Central memory CD8-positive, alpha-beta T cell (primary cell): ENCODE measurements at regions not wholly inside any gene's neighbourhood (a gene's known extent, or its start where the extent isn't known, plus 50 kb on each side); places are given as distances from the start of the nearest gene placed in this dataset.

Experiments
- ATAC-seq: fragments of 150-1000 bp; cut with Tn5 transposase; replicated peaks from 2 replicates; pipeline ENCODE4 v1.10.0; 2022; ENCODE audit warnings: mild to moderate bottlenecking, moderate FRiP score, moderate number of reproducible peaks; ENCODE audit not compliant: poor library complexity, severe bottlenecking; ENCODE audit errors: extremely low read depth
- DNase-seq, 2 donors: peaks; one replicate each; pipeline ENCODE4 v3.0.0; 2021; ENCODE audit warnings: low spot score in 2 of 2
- H3K27ac Mint-ChIP-seq: one replicate; pipeline ENCODE4 v1.8.0; 2022; ENCODE audit warnings: low read depth, mild to moderate bottlenecking, moderate library complexity, mixed read lengths
- H3K27me3 Mint-ChIP-seq: one replicate; pipeline ENCODE4 v1.8.0; 2022; ENCODE audit warnings: mixed read lengths
- H3K36me3 Mint-ChIP-seq: one replicate; pipeline ENCODE4 v1.8.0; 2022; ENCODE audit warnings: mild to moderate bottlenecking, moderate library complexity, mixed read lengths; ENCODE audit not compliant: insufficient read depth
- H3K4me1 Mint-ChIP-seq: one replicate; pipeline ENCODE4 v1.8.0; 2022; ENCODE audit warnings: mixed read lengths
- H3K4me3 Mint-ChIP-seq: one replicate; pipeline ENCODE4 v1.8.0; 2022; ENCODE audit warnings: mild to moderate bottlenecking, moderate library complexity, mixed read lengths
- H3K9me3 Mint-ChIP-seq: one replicate; pipeline ENCODE4 v1.8.0; 2022; ENCODE audit warnings: mixed read lengths

DNA sequence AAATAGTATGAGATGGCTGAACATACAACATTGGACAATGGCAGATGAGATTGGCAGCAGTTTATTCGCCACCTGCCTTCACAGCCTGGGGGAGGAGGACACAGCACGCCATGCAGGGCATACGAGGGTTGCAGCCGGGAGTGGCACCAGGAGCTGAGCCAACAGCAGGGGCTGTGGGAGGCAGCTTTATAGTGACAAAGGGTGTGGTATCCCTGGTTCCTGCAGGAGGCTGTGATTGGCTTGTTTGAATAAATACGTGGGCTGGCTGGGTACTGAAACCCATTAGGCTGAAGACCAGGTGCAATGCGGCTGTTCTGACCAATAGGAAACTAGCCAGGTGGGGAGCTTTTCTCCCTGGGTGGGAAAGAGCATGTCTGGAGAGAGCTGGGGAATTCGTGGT, 68.9 kb upstream of the LEP start:
- H3K4me1 Mint-ChIP-seq, result peaks cover 19% of the 10 kb centered on the region
- no peaks in the 10 kb centered on the region for H3K9me3 Mint-ChIP-seq
- peaks cover 59% of the 10 kb centered on the region for H3K27me3 Mint-ChIP-seq
- no peak overlapping the region for H3K27ac Mint-ChIP-seq
- no peak overlapping the region for H3K4me3 Mint-ChIP-seq
- H3K36me3 Mint-ChIP-seq, result no peaks in the 10 kb centered on the region
- DNase-seq (no peak), ATAC-seq (no peak)

GRCh38 chr7:128172963-128173362, 68.1 kb upstream of the LEP start:
- Mint-ChIP-seq H3K4me1 (peaks cover 18% of the 10 kb centered on the region), H3K9me3 (no peaks in the 10 kb centered on the region), H3K27me3 (peaks cover 62% of the 10 kb centered on the region), H3K4me3 (no peak overlapping the region), H3K36me3 (no peaks in the 10 kb centered on the region), H3K27ac (no peak overlapping the region)
- DNase-seq (no peak), ATAC-seq (no peak)

- peaks cover 54% of the 10 kb centered on the region for H3K27me3 Mint-ChIP-seq
- H3K9me3 Mint-ChIP-seq, result no peaks in the 10 kb centered on the region
- ATAC-seq, result no peak
- H3K4me1 Mint-ChIP-seq, result peaks cover 6% of the 10 kb centered on the region
- H3K36me3 Mint-ChIP-seq, result no peaks in the 10 kb centered on the region
- H3K4me3 Mint-ChIP-seq, result no peak overlapping the region
- no peak overlapping the region for H3K27ac Mint-ChIP-seq
- DNase-seq, result no peak
Measured at GRCh38 chr7:128174386-128174785, 66.7 kb upstream of the LEP start.

DNA sequence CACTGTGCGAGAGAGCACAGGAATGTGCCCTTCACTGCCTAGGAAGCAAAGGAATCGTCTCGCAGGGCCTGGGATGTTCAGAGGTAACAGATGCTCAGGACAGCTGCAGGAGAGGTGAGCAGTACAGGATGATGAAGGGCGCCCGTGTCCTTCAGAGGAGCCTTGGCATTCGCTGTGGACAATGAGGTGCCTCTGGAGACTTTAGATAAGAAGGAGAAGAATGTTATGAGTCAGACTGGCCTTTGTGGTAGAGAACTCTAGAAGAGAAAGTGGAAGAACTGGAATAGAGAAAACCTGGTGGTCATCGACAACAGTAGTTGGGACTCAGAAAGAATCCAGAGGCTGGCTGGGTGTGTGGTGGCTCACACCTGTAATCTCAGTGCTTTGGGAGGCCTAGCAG, 64.4 kb upstream of the LEP start:
- Mint-ChIP-seq H3K4me3 (no peak overlapping the region), H3K9me3 (no peaks in the 10 kb centered on the region), H3K27ac (no peak overlapping the region), H3K36me3 (no peaks in the 10 kb centered on the region), H3K4me1 (no peaks in the 10 kb centered on the region), H3K27me3 (peaks cover 52% of the 10 kb centered on the region)
- no peak for ATAC-seq
- DNase-seq, result no peak

- ATAC-seq (no peak), DNase-seq (no peak)
- Mint-ChIP-seq H3K4me3 (no peak overlapping the region), H3K9me3 (no peaks in the 10 kb centered on the region), H3K4me1 (no peaks in the 10 kb centered on the region), H3K27me3 (peaks cover 64% of the 10 kb centered on the region), H3K27ac (no peak overlapping the region), H3K36me3 (no peaks in the 10 kb centered on the region)
Measured at GRCh38 chr7:128177768-128178550, 63.1 kb upstream of the LEP start.

GRCh38 chr7:128178611-128179010, 62.5 kb upstream of the LEP start:
- Mint-ChIP-seq H3K9me3 (no peaks in the 10 kb centered on the region), H3K27ac (no peak overlapping the region), H3K27me3 (peaks cover 64% of the 10 kb centered on the region), H3K36me3 (no peaks in the 10 kb centered on the region), H3K4me3 (no peak overlapping the region), H3K4me1 (no peaks in the 10 kb centered on the region)
- ATAC-seq, result no peak
- no peak for DNase-seq

DNA sequence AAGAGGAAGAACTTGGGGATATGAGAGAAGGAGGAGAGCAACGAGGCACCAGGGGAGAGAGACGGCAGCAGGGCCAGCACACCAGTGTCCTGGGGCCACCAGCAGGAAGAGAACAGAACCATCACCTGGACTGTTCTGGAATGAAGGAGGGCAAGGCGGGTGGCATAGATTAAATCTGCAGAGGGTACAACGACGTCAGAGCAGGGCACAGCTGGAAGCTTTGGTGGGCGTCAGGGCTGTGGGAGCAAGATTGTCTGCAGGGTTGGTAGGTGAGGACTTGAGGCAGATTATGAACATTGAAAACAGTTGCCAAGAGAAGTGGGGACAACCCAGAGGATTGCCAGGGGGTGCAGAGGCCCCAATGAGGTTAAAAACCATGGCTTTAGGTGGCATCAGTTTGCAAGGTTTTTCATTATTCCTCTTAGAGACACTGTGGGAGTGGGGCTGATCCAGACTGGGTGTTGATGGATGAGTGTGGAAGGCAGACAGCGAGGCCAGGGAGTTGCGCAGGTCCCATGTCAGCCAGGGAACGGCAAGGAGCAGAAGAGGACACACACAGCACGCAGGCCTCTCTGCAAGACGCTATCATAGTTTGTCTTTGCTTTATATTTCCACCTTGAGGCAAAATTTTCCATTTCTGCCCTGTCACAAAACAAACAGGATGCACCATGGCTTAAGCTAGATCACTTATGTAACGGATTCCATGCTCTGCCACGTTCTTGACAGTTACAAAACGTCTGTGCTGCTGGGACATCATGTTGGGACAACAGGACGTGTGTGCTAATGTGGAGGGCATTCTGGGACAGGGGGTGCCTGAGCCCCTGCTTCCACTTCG, 52.5 kb upstream of the LEP start:
- H3K36me3 Mint-ChIP-seq, result no peaks in the 10 kb centered on the region
- H3K4me3 Mint-ChIP-seq, result no peak overlapping the region
- no peak for ATAC-seq
- DNase-seq, result no peak
- H3K4me1 Mint-ChIP-seq, result no peaks in the 10 kb centered on the region
- peaks cover 2% of the 10 kb centered on the region for H3K9me3 Mint-ChIP-seq
- H3K27ac Mint-ChIP-seq, result no peak overlapping the region
- H3K27me3 Mint-ChIP-seq, result peaks cover 61% of the 10 kb centered on the region

- Mint-ChIP-seq H3K27ac (no peak overlapping the region), H3K27me3 (peaks cover 61% of the 10 kb centered on the region), H3K36me3 (no peaks in the 10 kb centered on the region), H3K4me1 (no peaks in the 10 kb centered on the region), H3K9me3 (peaks cover 10% of the 10 kb centered on the region), H3K4me3 (no peak overlapping the region)
- ATAC-seq (no peak), DNase-seq (no peak)
Measured at GRCh38 chr7:128189231-128189930, 51.7 kb upstream of the LEP start.

DNA sequence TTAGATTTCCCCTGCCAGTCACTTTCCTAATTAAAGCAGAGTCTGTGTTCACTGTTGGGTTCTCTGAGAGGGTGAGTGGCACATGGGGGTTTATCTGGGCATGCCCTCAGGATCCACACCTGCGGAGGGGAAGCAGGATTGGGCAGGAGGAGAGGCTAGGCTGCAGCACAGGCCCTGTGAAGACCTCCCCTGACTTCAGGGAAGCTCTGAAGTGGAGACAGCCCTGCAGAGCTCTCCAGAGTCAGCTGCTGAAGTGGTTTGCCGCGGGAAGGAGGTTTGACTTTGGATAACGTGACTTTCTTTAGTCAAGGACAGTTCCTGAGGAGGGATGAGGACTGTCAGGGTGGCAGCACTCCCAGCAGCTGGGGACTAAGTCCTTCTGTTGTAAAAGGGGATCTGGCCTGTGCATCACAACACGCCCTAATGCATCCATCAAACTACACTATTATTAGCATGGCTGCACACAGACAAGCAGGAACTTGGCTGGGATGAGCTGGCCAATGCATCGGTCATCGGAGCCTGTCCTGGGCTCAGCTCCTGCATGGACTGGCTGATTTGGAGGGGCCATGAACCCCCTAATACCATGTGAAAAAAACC, 50.9 kb upstream of the LEP start:
- Mint-ChIP-seq H3K4me3 (no peak overlapping the region), H3K4me1 (no peaks in the 10 kb centered on the region), H3K27me3 (peaks cover 61% of the 10 kb centered on the region), H3K36me3 (no peaks in the 10 kb centered on the region), H3K9me3 (peaks cover 17% of the 10 kb centered on the region), H3K27ac (no peak overlapping the region)
- no peak for ATAC-seq
- DNase-seq, result no peak

- ATAC-seq (no peak), DNase-seq (no peak)
- H3K27ac Mint-ChIP-seq, result no peak overlapping the region
- peaks cover 56% of the 10 kb centered on the region for H3K27me3 Mint-ChIP-seq
- H3K36me3 Mint-ChIP-seq, result no peaks in the 10 kb centered on the region
- peaks cover 18% of the 10 kb centered on the region for H3K9me3 Mint-ChIP-seq
- H3K4me3 Mint-ChIP-seq, result no peak overlapping the region
- no peaks in the 10 kb centered on the region for H3K4me1 Mint-ChIP-seq
Measured at GRCh38 chr7:128191136-128191844, 49.8 kb upstream of the LEP start.
